ENCODE measurements at regions not wholly inside any gene's neighbourhood (a gene's known extent, or its start where the extent isn't known, plus 50 kb on each side); places are given as distances from the start of the nearest gene placed in this dataset.

- no peak for TF ChIP-seq CTCF (IDR thresholded peaks at IDR 0.05)
Measured at GRCh38 chr3:40914475-40914874, 284.8 kb upstream of the CTNNB1 start.

DNA sequence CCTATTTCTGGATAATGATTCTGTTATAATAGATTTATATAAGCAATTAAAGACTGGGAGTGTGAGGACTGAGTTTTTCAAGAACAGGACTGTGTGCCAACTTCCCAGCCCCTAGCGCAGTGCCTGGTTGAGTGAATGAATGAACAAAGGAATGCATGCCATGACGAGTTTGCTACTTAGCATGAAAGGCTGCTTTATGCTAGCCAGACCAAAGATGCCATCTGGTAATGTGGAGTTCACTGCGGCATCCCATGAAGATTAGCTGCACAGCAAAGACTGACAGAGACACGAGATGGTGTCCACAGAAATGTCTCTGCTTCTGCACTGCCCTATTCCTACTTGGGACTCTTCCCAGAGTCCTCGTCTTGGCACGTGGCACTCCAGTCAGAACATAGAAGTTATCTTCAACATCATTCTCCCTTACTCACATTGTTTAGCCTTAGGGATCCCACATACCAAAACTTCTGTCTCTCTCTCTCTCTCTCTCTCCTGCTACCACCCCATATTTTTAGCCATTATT lies 283.9 kb upstream of the CTNNB1 start:
- no peak for TF ChIP-seq CTCF (IDR thresholded peaks at IDR 0.05)

GRCh38 chr3:40920041-40920440 lies 279.3 kb upstream of the CTNNB1 start:
- no peak for TF ChIP-seq CTCF (IDR thresholded peaks at IDR 0.05)

GRCh38 chr3:40921251-40921650 lies 278.1 kb upstream of the CTNNB1 start:
- TF ChIP-seq CTCF (IDR thresholded peaks at IDR 0.05) = no peak

- TF ChIP-seq CTCF (IDR thresholded peaks at IDR 0.05) = no peak
Measured at GRCh38 chr3:40923143-40923542, 276.2 kb upstream of the CTNNB1 start.

- TF ChIP-seq CTCF (IDR thresholded peaks at IDR 0.05) = no peak
Measured at GRCh38 chr3:40923651-40924050, 275.7 kb upstream of the CTNNB1 start.

- no peak for TF ChIP-seq CTCF (IDR thresholded peaks at IDR 0.05)
Measured at GRCh38 chr3:40924559-40925141, 274.7 kb upstream of the CTNNB1 start.

DNA sequence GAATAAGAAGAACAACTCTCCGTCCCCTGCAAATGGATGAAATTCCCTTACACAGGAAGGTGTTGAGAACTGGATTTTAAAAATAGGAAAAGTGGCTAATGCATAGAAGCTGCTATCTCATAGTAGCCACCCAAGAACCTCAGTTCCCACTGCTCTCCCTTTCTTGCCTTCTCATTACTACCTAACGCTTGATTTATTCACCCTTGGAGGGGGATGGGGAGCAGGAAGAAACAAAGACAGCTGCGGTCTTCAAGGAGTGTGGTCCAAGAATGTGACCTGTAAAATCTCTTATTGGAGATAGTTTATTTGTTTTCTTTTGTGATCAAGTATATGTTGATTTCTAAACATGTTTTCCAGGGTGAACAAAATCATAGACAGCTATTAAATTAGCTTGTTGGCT lies 274.1 kb upstream of the CTNNB1 start:
- TF ChIP-seq CTCF (IDR thresholded peaks at IDR 0.05) = no peak

Data from LNCAP (cell line).